Lung (tissue), 9 donors: ENCODE measurements at regions not wholly inside any gene's neighbourhood (a gene's known extent, or its start where the extent isn't known, plus 50 kb on each side); places are given as distances from the start of the nearest gene placed in this dataset.
"Not testable (repeated sequence)": the region's sequence is repeated elsewhere in the genome, so short reads cannot be mapped to it uniquely, and the experiment has no call there.

ENCODE experiments used
- ATAC-seq: fragments of 200-7000 bp; cut with Tn5 transposase; one replicate; pipeline ENCODE4 v1.9.1; 2020; ENCODE audit warnings: moderate number of reproducible peaks; ENCODE audit not compliant: insufficient read depth, low FRiP score
- DNase-seq, 3 donors: peaks; one replicate each; pipeline ENCODE4 v3.0.0-alpha.2; 2013 to 2017
- H3K27ac ChIP-seq, 2 donors: one replicate each; pipeline ENCODE4 v1.5.1; 2013; ENCODE audit warnings: mild to moderate bottlenecking in 2 of 2, moderate library complexity in 2 of 2, control low read depth in 1 of 2, inconsistent platforms in 1 of 2, low read depth in 1 of 2, low read length in 1 of 2
- H3K27me3 ChIP-seq, 3 donors: one replicate each; pipeline ENCODE4 v1.5.1; 2013; ENCODE audit warnings: low read length in 2 of 3; ENCODE audit not compliant: control insufficient read depth in 3 of 3, insufficient read depth in 3 of 3
- H3K36me3 ChIP-seq, 4 donors: one replicate each; pipeline ENCODE4 v1.5.1; 2013; ENCODE audit warnings: low read length in 4 of 4, mild to moderate bottlenecking in 1 of 4, moderate library complexity in 1 of 4; ENCODE audit not compliant: control insufficient read depth in 4 of 4, insufficient read depth in 4 of 4
- H3K4me1 ChIP-seq, 5 donors: one replicate each; pipeline ENCODE4 v1.5.1; 2013; ENCODE audit warnings: low read length in 5 of 5, mild to moderate bottlenecking in 2 of 5, moderate library complexity in 1 of 5; ENCODE audit not compliant: control insufficient read depth in 5 of 5, insufficient read depth in 5 of 5
- H3K4me3 ChIP-seq: one replicate; pipeline ENCODE4 v1.5.1; 2013; ENCODE audit warnings: mild to moderate bottlenecking, control low read depth, moderate library complexity
- H3K9ac ChIP-seq, 2 donors: one replicate each; pipeline ENCODE4 v1.5.1; 2013; ENCODE audit warnings: low read length in 2 of 2, control low read depth in 1 of 2; ENCODE audit not compliant: insufficient read depth in 1 of 2
- H3K9me3 ChIP-seq, 4 donors: one replicate each; pipeline ENCODE4 v1.5.1; 2013; ENCODE audit warnings: low read length in 3 of 4, mild to moderate bottlenecking in 1 of 4, moderate library complexity in 1 of 4; ENCODE audit not compliant: control insufficient read depth in 4 of 4, insufficient read depth in 3 of 4
- WGBS, 2 donors: extraction: QIAGEN DNeasy Blood & Tissue Kit; methylation state at CpG; one replicate each; pipeline ENCODE4 v1.1.7; 2013; 5-methylcytosine and 5-hydroxymethylcytosine counted together
- donor health status: Bipolar disorder and iron deficiency.
- donor health status: healthy.
- donor health status: DM: yes; HTN: yes; CAD: no.

DNA sequence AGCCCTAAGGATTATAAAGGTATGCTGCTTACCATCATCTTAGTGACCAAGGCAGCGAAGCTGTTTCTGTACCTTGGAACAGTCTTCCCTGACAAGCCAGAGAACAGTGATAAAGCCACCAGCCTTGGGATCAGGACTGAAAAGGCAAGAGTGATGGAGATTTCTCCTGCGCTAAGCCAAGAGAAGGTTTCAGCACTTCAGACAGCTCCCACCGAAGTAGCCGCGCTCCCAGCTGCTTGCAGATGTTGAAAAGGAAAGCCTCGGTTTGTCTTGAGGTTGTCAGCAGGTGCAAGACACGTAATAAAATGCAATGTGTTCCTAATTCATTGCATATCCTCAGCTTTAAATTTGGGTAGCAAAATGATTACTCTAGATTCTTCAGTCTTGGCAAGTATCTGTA lies 171.0 kb downstream of the ATP6V0E2 start:
- DNase-seq: peak; percentile 56 to 81 (median 56)
- not testable (repeated sequence) for H3K4me1 ChIP-seq, H3K9me3 ChIP-seq, H3K36me3 ChIP-seq, H3K27ac ChIP-seq, H3K4me3 ChIP-seq, ATAC-seq, H3K9ac ChIP-seq
- 8 to 22% methylated on average over 7 of the region's 7 CpGs for WGBS, 2 donors
- H3K27me3 ChIP-seq: peaks cover 0 to 11% (median 4%) of the 10 kb centered on the region in 3 donors

DNA sequence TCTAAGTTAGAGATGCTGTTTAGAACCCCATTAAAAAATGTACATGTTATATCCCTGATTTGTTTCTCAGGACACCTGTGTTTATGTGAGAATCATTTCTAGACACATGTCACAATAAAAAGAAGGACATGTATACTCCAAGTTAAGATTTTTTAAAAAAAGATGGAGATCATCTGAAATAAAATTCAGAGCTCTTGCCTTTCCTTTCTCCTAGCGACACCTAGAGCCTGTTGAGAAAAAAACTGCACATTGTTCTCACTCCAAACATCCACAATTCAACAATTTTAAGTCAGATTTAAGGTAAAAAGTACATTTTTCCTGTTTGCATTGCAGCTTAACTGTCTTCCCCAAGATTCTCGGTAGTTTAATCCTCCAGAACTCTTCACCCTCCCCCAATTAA lies 171.8 kb downstream of the ATP6V0E2 start:
- H3K36me3 ChIP-seq, H3K27ac ChIP-seq, H3K9ac ChIP-seq, DNase-seq, H3K4me1 ChIP-seq, ATAC-seq, H3K9me3 ChIP-seq, H3K4me3 ChIP-seq: not testable (repeated sequence)
- peaks cover 0 to 11% (median 4%) of the 10 kb centered on the region in 3 donors for H3K27me3 ChIP-seq
- 3 to 11% methylated on average over 1 of the region's 2 CpGs for WGBS, 2 donors

DNA sequence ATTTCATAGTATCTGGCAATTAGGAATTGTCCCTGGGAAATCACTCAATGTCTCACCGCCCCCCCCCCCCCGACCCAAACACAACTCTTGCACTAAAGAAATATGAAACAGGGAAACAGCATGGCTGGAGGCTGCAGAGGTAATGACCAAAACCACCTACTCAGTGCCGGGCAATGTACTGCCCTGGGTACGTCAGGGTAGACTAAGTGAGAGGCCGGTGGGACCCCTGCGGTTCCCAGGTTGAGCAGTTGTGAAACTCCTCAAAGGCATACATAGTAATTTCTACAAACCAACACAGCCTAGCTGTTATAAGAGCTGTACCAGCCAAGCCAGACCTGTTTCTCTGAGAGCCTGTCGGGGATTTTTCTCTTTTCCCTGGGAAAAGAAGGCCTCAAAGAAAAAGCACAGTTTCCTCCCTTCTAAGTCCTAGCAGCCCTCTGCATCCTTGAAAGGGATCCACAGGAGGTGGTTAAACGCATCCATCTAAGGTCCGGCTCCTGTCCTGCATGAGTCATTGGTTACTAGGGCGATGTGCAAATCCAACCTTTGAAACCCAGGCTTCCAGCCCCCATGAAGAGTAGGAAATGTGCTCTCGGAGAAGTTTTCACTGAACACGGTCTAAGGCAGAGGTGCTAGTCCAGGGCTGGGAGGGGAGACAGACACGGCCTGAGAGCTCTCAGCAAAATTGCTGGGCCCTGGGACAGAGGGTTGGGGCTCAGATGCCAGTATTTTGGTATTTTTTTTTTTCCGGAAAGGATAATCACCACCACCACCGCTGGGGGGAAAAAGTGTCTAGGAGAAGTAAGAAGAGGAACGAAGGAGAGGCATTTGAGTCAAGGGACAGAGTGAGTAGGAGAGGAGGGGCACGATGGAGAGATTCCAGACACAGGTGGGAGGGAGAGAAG lies 172.8 kb downstream of the ATP6V0E2 start:
- not testable (repeated sequence) for H3K9ac ChIP-seq, H3K4me1 ChIP-seq, DNase-seq, ATAC-seq, H3K4me3 ChIP-seq, H3K27ac ChIP-seq, H3K9me3 ChIP-seq, H3K36me3 ChIP-seq
- H3K27me3 ChIP-seq: peaks cover 0 to 11% (median 4%) of the 10 kb centered on the region in 3 donors
- 37 to 45% methylated on average over 10 to 11 of the region's 17 CpGs for WGBS, 2 donors

DNA sequence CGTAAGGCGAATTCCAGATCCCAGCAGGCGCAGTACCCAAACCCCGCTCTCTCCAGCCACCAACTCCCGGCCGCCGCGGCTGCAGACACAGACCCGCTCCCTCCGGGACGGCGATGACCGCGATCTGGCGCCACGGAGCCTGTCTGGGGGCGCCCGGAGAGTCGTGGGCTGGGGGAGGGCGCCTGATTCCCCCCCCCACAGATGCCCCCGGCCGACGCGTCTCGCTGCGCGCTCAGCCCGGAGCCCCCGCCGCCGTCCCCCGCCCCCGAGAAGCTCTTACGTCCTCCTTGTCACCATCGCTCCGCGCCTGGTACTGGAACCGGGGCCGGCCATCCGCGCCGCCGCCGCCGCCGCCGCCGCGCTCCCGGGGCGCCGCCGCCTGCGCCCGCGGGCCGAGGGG lies 173.6 kb downstream of the ATP6V0E2 start:
- peaks cover 0 to 11% (median 4%) of the 10 kb centered on the region in 3 donors for H3K27me3 ChIP-seq
- H3K4me1 ChIP-seq, ATAC-seq, H3K27ac ChIP-seq, H3K36me3 ChIP-seq, H3K4me3 ChIP-seq, H3K9ac ChIP-seq, H3K9me3 ChIP-seq: not testable (repeated sequence)
- 1 to 5% methylated on average over 17 to 57 of the region's 57 CpGs for WGBS, 2 donors
- DNase-seq: peak in 2 of 3 donors; percentile 7 to 15

DNA sequence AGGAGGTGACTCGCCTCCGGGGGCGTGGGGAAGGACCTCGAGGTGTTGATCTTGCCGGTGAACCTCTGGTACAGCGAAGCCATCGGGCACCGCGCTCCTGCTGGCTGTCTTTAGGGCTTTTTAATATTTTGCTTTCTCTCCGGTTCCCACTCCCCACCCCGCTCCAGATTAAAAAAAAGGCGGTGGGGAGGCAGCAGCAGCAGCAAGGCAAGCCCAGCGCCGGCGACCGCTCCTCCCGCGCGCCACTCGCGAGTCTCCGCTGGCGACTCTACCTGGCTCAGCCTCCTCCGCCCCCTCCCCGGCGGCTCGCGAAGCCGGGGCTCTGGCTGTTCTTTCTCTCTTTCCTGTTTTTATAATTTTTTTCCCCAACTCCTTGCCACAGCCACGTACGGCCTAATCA lies 174.0 kb downstream of the ATP6V0E2 start:
- H3K27ac ChIP-seq, H3K4me3 ChIP-seq, ATAC-seq, H3K9me3 ChIP-seq, H3K4me1 ChIP-seq, H3K9ac ChIP-seq, DNase-seq, H3K36me3 ChIP-seq: not testable (repeated sequence)
- 1% methylated on average over 28 to 31 of the region's 31 CpGs for WGBS, 2 donors
- H3K27me3 ChIP-seq: peaks cover 0 to 11% (median 4%) of the 10 kb centered on the region in 3 donors

DNA sequence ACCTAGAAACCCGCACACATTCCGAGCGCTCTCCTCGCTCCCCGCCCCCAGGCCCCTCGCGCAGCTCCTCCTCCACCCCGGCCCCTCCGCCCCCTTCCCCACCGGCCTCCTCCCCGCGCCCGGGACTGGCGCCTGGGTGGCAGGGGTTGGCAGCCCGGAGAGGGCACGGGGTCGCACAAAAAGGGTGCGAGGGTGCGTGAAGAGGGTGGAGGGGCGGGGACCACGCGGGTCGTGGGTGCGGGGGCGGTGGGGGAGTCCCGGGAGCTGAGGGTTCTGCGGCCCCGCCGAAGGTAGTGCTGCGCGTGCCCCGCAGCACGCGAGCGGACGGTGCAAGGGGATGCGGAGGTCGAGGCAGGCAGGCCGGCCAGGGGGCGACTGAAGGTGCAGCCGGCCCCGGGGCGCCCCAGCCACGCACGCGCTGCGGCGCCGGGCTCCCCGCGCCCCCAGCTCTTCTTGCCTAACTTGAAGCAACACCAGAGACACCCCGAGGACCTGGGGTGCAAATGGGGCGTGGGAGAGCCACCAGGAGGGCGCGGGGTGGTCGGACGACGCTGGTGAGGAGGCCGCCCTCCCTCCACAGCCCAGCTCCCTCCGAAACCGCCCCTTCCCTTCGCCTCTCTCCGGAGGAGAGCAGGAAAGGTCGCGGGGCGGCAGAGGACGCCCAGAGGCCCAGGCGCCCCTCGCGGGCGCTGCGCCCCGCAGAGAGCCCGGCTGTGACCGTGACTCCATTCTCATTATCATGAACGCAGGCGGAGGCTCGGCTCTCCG lies 174.7 kb downstream of the ATP6V0E2 start:
- not testable (repeated sequence) for DNase-seq
- 0 to 1% methylated on average over 46 to 69 of the region's 79 CpGs for WGBS, 2 donors

DNA sequence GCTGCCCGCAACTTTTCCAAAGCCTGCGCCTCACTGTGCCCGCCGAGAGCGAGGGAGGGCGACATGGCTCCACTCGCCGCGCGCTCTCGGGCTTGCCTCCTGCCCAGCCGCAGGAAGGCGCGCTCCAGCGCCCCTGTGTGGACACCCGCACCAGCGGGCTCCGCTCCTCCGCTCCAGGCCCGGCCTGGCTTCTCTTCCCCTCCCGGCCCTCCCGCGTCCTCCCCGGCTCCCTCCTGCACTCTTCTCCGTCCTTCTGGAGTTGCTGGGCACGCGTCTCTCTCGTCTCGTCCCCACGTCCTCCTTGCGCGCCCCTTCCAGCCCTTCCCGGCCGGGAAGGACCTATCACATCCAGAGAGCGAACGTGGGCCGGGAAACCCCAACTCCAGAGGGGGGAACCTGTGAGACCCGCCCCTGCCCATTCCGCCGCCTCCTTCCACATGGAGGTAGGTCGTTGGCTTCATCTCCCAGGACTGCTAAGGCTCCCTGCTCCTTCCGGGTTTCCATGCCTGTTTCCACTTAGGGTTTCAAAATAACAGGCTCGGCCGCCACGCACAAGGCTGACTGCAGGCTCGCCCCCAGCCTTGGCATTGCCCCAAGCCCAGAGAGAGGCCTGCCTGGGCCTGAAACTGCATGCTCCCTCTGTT lies 175.4 kb downstream of the ATP6V0E2 start:
- not testable (repeated sequence) for H3K9ac ChIP-seq, H3K9me3 ChIP-seq

More for the DNA sequence above, 174.7 kb downstream of the ATP6V0E2 start:
- peaks cover 0 to 13% (median 4%) of the 10 kb centered on the region in 3 donors for H3K27me3 ChIP-seq
- H3K9ac ChIP-seq, H3K9me3 ChIP-seq, H3K4me1 ChIP-seq, H3K27ac ChIP-seq, H3K36me3 ChIP-seq, H3K4me3 ChIP-seq: not testable (repeated sequence)
- ATAC-seq: peak; percentile 16

More for the DNA sequence above, 175.4 kb downstream of the ATP6V0E2 start:
- not testable (repeated sequence) for H3K27ac ChIP-seq, H3K36me3 ChIP-seq, H3K4me3 ChIP-seq, H3K4me1 ChIP-seq
- DNase-seq: peak in 2 of 3 donors; percentile 28
- peaks cover 0 to 13% (median 4%) of the 10 kb centered on the region in 3 donors for H3K27me3 ChIP-seq
- WGBS, 2 donors: 9 to 24% methylated on average over 19 to 28 of the region's 46 CpGs
- ATAC-seq: peak; percentile 81
